Breast epithelium (tissue), 4 donors: ENCODE measurements at regions not wholly inside any gene's neighbourhood (a gene's known extent, or its start where the extent isn't known, plus 50 kb on each side); places are given as distances from the start of the nearest gene placed in this dataset.

Source experiments
- DNase-seq, 2 donors: peaks; one replicate each; pipeline ENCODE4 v3.0.0-alpha.2; 2019; ENCODE audit warnings: low spot score in 2 of 2
- H3K27ac ChIP-seq, 2 donors: fragments of 200-600 bp; sonication (generic) in 1 of 2; one replicate each; pipeline ENCODE4 v1.5.1; 2016 to 2019; ENCODE audit warnings: mild to moderate bottlenecking in 1 of 2
- H3K27me3 ChIP-seq, 2 donors: fragments of 200-600 bp; sonication (generic) in 1 of 2; one replicate each; pipeline versions ENCODE4 v1.5.1 to v1.6.0; 2017 to 2019; ENCODE audit warnings: control low read depth in 1 of 2, mild to moderate bottlenecking in 1 of 2
- H3K36me3 ChIP-seq: fragments of 200-600 bp; one replicate; pipeline ENCODE4 v1.5.1; 2019
- H3K4me1 ChIP-seq, 2 donors: fragments of 200-600 bp; sonication (generic); one replicate each; pipeline ENCODE4 v1.5.1; 2016 to 2019; ENCODE audit warnings: control low read depth in 1 of 2
- H3K4me3 ChIP-seq, 3 donors: fragments of 200-600 bp; sonication (generic); 1 replicate in 2 of 3; 2 replicates in 1 of 3; pipeline ENCODE4 v1.5.1; 2016 to 2019; ENCODE audit warnings: mild to moderate bottlenecking in 3 of 3, moderate library complexity in 2 of 3
- H3K9me3 ChIP-seq, 2 donors: fragments of 200-600 bp; sonication (generic) in 1 of 2; one replicate each; pipeline ENCODE4 v1.5.1; 2016 to 2019; ENCODE audit warnings: control low read depth in 1 of 2
- POLR2A ChIP-seq: fragments of 450-650 bp; IDR thresholded peaks from one replicate; pipeline ENCODE4 v1.6.1; 2016; ENCODE audit warnings: antibody characterized with exemption, mild to moderate bottlenecking, moderate library complexity
- POLR2AphosphoS5 ChIP-seq, 3 donors: sonication (generic); formaldehyde crosslinking; IDR thresholded peaks; one replicate each; pipeline ENCODE4 v1.6.1; 2017; ENCODE audit warnings: antibody characterized with exemption in 3 of 3
- intact Hi-C: fragments of 100-400 bp; cut with DNase I; formaldehyde crosslinking; loops from one replicate; pipeline ENCODE4 v1.15.1; 2023; ENCODE audit warnings: low total_unique reads
- TF ChIP-seq, protein P1 (sequence below), 3 donors: fragments of 450-650 bp; IDR thresholded peaks; one replicate each; pipeline ENCODE4 v1.5.1; 2016 to 2017; ENCODE audit warnings: antibody characterized with exemption in 3 of 3, mild to moderate bottlenecking in 3 of 3, moderate library complexity in 3 of 3

DNA sequence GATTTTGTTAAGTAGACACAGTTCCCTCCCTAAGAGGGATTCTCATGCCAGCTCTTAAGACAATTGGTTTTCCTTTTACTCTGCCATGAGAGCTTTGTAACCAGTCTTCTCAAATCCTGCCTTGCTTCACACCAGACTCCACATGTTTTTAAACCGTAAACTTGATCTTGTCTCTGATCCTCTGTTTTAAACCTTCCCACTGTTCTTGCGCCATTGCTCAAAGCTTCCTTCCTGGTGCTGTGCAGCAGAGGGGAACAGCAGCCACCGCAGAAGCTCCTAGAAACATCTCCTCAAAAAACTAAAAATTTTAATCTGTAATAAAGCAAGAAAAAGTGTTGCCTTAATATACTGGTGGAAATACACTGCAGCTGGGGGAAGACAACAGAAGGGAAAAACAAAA, 154.5 kb upstream of the SATB1 start:
- no peaks in the 10 kb centered on the region for H3K4me1 ChIP-seq
- no peaks in the 10 kb centered on the region for H3K27me3 ChIP-seq
- no peak overlapping the region for H3K27ac ChIP-seq
- no peak overlapping the region for H3K4me3 ChIP-seq
- no peak for DNase-seq
- no peaks in the 10 kb centered on the region for H3K9me3 ChIP-seq
- TF ChIP-seq, protein P1, sequence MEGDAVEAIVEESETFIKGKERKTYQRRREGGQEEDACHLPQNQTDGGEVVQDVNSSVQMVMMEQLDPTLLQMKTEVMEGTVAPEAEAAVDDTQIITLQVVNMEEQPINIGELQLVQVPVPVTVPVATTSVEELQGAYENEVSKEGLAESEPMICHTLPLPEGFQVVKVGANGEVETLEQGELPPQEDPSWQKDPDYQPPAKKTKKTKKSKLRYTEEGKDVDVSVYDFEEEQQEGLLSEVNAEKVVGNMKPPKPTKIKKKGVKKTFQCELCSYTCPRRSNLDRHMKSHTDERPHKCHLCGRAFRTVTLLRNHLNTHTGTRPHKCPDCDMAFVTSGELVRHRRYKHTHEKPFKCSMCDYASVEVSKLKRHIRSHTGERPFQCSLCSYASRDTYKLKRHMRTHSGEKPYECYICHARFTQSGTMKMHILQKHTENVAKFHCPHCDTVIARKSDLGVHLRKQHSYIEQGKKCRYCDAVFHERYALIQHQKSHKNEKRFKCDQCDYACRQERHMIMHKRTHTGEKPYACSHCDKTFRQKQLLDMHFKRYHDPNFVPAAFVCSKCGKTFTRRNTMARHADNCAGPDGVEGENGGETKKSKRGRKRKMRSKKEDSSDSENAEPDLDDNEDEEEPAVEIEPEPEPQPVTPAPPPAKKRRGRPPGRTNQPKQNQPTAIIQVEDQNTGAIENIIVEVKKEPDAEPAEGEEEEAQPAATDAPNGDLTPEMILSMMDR (IDR thresholded peaks at IDR 0.05), result no peak
- TF ChIP-seq POLR2AphosphoS5 (IDR thresholded peaks at IDR 0.05) (no peak), POLR2A (no peak)
- intact Hi-C loops, result no loop called here
- no peaks in the 10 kb centered on the region for H3K36me3 ChIP-seq

DNA sequence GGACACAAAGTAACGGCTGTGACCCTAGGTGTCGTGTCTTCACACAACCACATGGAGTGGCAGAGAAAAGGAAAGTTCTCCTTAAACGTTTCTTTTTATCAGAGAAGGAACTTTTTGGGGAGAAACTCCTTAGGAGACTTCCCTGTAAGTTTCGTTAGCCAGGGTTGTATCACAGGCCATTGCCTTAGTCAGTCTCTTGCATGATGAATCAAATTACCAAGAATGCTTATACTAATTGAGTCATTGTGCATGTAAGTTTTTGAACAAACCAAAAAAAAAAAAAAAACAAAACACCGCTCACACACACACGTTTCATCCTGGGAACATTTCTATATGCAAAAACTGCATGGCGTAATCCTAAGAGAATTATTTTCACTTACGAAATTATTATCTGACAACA, 150.4 kb upstream of the SATB1 start:
- Histone ChIP-seq H3K27ac (no peak overlapping the region), H3K4me1 (no peaks in the 10 kb centered on the region), H3K36me3 (no peaks in the 10 kb centered on the region), H3K4me3 (no peak overlapping the region), H3K9me3 (no peaks in the 10 kb centered on the region), H3K27me3 (no peaks in the 10 kb centered on the region)
- intact Hi-C loops, result no loop called here
- no peak for DNase-seq
- TF ChIP-seq POLR2A, result no peak
- TF ChIP-seq POLR2AphosphoS5 (IDR thresholded peaks at IDR 0.05), result no peak
- TF ChIP-seq, protein P1 (IDR thresholded peaks at IDR 0.05), result no peak

DNA sequence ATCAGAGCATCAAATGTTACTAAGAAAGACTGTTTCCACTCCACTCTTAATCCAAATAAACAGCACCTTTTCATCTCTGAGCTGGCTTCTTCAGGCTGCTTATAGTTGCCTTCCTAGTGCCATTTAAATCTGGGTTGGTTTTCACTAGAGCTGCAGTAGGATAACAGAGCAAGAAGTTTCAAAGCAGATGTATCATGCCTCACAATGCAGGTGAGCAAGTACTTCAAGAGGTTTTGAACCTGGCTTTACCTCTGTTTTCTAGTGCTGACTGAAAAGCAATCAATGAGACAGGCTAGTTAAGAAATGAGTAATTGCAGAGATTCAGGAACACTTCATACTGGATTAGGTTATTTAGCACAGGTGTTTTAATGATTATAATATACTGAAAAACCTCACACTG, 147.7 kb upstream of the SATB1 start:
- Histone ChIP-seq H3K4me3 (no peak overlapping the region), H3K4me1 (no peaks in the 10 kb centered on the region), H3K36me3 (no peaks in the 10 kb centered on the region), H3K27ac (no peak overlapping the region), H3K27me3 (no peaks in the 10 kb centered on the region), H3K9me3 (no peaks in the 10 kb centered on the region)
- no peak for TF ChIP-seq POLR2A
- TF ChIP-seq, protein P1 (IDR thresholded peaks at IDR 0.05), result no peak
- TF ChIP-seq POLR2AphosphoS5 (IDR thresholded peaks at IDR 0.05), result no peak
- no peak for DNase-seq
- intact Hi-C loops, result no loop called here

DNA sequence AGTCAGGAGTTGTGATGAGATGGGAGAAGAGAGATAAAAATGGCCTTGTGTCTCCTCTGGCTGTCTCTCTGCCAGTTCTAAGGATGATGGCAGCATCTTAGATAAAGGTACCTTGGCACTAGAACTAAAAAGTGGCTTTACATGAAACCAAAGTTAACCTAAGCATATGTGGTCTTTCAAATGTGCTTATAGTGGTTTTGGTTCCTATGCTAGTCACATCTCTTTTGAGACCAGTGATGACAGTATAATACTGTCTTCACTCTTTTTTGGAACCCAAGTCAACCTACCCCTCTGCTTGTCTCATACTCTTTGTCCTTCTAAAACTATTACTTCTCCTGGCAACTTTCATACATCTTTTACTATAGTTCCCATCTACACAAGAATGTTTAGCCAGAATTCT, 142.2 kb upstream of the SATB1 start:
- no peaks in the 10 kb centered on the region for H3K4me1 ChIP-seq
- no peak overlapping the region for H3K27ac ChIP-seq
- TF ChIP-seq POLR2A (no peak), POLR2AphosphoS5 (IDR thresholded peaks at IDR 0.05) (no peak)
- no peak for DNase-seq
- no peaks in the 10 kb centered on the region for H3K36me3 ChIP-seq
- intact Hi-C loops, result no loop called here
- H3K4me3 ChIP-seq, result no peak overlapping the region
- no peaks in the 10 kb centered on the region for H3K27me3 ChIP-seq
- H3K9me3 ChIP-seq, result no peaks in the 10 kb centered on the region

DNA sequence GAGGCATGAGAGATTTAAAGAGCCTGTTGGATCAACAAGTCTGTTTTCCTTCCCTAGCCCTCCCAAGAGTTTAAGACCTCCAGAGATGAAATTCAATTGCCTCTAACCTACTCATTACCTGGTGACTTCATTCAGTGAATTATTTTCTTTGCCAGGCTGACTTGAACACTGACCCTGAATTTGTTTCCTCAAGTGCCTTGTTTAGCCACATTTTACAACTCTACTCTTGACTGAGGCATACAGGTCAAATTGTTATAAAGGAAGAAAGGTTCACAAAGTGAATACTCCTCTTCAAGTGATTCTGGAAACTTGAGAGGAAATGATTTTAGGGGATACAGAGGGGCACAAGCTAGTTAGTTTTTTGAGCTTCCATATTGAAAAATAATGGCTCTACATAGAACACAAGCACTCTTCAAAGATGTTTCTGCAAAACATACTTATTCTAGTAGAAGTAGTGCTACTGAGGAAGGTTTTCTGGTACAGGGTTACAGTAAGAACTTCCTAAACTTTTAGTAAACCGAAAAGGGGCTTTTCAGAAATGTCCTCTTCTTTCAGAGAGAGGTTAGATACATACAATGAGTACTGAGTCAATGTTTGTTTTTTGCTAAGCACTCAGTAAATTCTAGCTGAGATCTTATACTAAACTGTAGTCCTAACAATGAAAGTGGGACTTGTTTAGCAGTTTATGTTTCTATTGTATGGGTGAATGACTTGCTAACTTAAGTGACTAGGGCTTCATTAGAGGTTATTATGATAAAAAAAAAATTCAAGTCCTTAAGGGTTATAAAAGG, 137.4 kb upstream of the SATB1 start:
- no peak overlapping the region for H3K4me3 ChIP-seq
- H3K9me3 ChIP-seq, result no peaks in the 10 kb centered on the region
- TF ChIP-seq POLR2AphosphoS5 (IDR thresholded peaks at IDR 0.05) (no peak), POLR2A (no peak)
- TF ChIP-seq, protein P1 (IDR thresholded peaks at IDR 0.05), result no peak
- intact Hi-C loops, result no loop called here
- H3K27me3 ChIP-seq, result no peaks in the 10 kb centered on the region
- H3K4me1 ChIP-seq, result peaks cover 0 to 4% of the 10 kb centered on the region in 2 donors
- DNase-seq, result no peak
- H3K27ac ChIP-seq, result no peak overlapping the region
- no peaks in the 10 kb centered on the region for H3K36me3 ChIP-seq
